ENCODE measurements at regions not wholly inside any gene's neighbourhood (a gene's known extent, or its start where the extent isn't known, plus 50 kb on each side); places are given as distances from the start of the nearest gene placed in this dataset.

DNA sequence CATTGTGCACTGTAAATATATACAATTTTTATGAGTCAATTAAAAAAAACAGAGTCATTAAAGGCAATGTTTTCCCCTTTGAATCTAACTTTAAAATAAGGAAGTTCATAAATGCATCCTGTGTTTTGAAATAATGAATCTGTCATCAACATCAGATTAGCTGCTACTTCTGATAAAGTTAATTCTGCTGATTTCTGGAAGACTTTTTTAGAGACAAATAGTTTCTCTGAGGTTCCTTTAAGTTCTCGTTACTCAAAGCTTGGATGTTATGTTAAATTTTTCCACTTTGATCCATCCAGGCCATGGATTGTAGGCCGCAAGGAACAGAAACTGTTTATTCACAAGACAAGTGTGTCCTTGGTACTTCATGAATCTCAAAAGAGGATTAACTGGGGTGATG lies 115.5 kb downstream of the CARTPT start:
- H3K27me3 ChIP-seq (ENCODE audit: control insufficient read depth, insufficient read depth, low read length) = no peaks in the 10 kb centered on the region
- no peak for DNase-seq (ENCODE audit: low read depth)
- no peak overlapping the region for H3K4me3 ChIP-seq (ENCODE audit: low read depth, low read length)
- H3K36me3 ChIP-seq (ENCODE audit: control insufficient read depth, insufficient read depth, low read length) = no peaks in the 10 kb centered on the region
- TF ChIP-seq, protein P1, sequence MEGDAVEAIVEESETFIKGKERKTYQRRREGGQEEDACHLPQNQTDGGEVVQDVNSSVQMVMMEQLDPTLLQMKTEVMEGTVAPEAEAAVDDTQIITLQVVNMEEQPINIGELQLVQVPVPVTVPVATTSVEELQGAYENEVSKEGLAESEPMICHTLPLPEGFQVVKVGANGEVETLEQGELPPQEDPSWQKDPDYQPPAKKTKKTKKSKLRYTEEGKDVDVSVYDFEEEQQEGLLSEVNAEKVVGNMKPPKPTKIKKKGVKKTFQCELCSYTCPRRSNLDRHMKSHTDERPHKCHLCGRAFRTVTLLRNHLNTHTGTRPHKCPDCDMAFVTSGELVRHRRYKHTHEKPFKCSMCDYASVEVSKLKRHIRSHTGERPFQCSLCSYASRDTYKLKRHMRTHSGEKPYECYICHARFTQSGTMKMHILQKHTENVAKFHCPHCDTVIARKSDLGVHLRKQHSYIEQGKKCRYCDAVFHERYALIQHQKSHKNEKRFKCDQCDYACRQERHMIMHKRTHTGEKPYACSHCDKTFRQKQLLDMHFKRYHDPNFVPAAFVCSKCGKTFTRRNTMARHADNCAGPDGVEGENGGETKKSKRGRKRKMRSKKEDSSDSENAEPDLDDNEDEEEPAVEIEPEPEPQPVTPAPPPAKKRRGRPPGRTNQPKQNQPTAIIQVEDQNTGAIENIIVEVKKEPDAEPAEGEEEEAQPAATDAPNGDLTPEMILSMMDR (IDR thresholded peaks at IDR 0.05; ENCODE audit: insufficient read depth, low read length, poor library complexity, severe bottlenecking) = no peak

DNA sequence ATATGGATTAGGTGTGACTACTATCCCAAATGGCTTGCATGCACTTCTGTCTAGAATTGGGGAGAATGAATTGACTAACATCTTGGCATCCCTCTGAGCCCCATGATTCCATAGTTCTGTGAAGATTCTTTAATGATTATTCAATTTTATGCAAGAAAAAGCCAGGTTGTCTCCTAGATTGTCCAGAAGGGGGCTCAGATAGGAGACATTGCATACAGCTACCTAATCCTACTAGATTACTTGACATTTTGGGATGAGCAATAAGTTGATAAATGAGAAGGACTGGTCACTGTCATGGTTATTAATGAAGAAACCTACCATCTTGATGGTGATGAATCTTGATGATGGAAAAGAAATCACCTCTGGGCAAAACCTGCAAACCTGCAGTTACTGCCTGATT lies 117.0 kb downstream of the CARTPT start:
- no peaks in the 10 kb centered on the region for H3K36me3 ChIP-seq (ENCODE audit: control insufficient read depth, insufficient read depth, low read length)
- TF ChIP-seq, protein P1 (IDR thresholded peaks at IDR 0.05; ENCODE audit: insufficient read depth, low read length, poor library complexity, severe bottlenecking) = no peak
- H3K27me3 ChIP-seq (ENCODE audit: control insufficient read depth, insufficient read depth, low read length) = no peaks in the 10 kb centered on the region
- no peak for DNase-seq (ENCODE audit: low read depth)
- no peak overlapping the region for H3K4me3 ChIP-seq (ENCODE audit: low read depth, low read length)

DNA sequence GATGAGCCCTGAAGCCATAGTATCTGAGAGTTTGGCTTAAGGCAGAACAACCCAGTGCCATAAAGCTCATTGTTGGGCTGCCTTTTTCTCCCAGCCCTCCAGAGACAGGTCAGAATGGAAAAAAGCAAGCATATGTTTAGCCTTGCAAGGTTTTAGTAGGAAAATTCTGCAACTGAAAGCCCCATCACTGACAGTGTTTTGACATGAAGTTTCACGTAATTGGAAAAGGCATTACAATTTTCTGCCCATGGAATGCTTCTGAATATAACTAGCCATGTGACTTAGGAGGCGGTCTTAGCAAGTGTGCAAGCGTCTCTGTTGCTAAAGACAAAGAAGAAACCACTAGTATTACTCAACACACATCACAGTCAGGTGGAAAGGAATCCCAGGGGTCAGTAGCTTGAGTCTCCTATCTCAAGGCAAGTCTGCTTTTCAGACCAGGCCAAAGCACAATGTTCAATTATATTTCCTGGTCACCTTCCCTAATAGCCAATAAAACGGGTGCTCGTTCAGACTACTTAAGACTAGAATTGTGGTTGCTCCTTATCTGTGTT lies 117.6 kb downstream of the CARTPT start:
- no peak for DNase-seq (ENCODE audit: low read depth)
- TF ChIP-seq, protein P1 (IDR thresholded peaks at IDR 0.05; ENCODE audit: insufficient read depth, low read length, poor library complexity, severe bottlenecking) = no peak
- H3K36me3 ChIP-seq (ENCODE audit: control insufficient read depth, insufficient read depth, low read length) = no peaks in the 10 kb centered on the region
- no peak overlapping the region for H3K4me3 ChIP-seq (ENCODE audit: low read depth, low read length)
- no peaks in the 10 kb centered on the region for H3K27me3 ChIP-seq (ENCODE audit: control insufficient read depth, insufficient read depth, low read length)

DNA sequence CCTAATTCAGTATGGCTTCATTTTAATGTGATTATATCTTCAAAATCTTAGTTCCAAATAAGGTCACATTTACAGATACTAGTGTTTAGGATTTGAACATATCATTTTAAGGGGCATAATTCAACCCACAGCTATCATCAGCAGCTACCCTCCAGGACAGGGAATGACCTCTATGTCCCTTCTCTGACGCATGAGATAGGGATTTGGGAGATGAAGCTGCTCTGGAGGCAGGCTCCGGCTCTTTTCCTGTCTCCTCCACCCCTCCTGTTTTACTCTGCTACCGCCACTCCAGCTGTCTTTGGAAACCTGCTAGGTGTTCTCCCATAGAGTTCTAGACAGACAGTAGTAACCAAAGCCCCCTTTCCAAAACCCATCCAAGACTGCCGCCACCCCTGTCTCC lies 119.2 kb downstream of the CARTPT start:
- no peak for DNase-seq (ENCODE audit: low read depth)
- TF ChIP-seq, protein P1 (IDR thresholded peaks at IDR 0.05; ENCODE audit: insufficient read depth, low read length, poor library complexity, severe bottlenecking) = no peak
- Histone ChIP-seq H3K36me3 (ENCODE audit: control insufficient read depth, insufficient read depth, low read length) (no peaks in the 10 kb centered on the region), H3K4me3 (ENCODE audit: low read depth, low read length) (no peak overlapping the region), H3K27me3 (ENCODE audit: control insufficient read depth, insufficient read depth, low read length) (no peaks in the 10 kb centered on the region)

- no peaks in the 10 kb centered on the region for H3K36me3 ChIP-seq (ENCODE audit: control insufficient read depth, insufficient read depth, low read length)
- DNase-seq (ENCODE audit: low read depth) = no peak
- H3K27me3 ChIP-seq (ENCODE audit: control insufficient read depth, insufficient read depth, low read length) = no peaks in the 10 kb centered on the region
- no peak overlapping the region for H3K4me3 ChIP-seq (ENCODE audit: low read depth, low read length)
- TF ChIP-seq, protein P1 (IDR thresholded peaks at IDR 0.05; ENCODE audit: insufficient read depth, low read length, poor library complexity, severe bottlenecking) = no peak
Measured at GRCh38 chr5:71839096-71839884, 120.2 kb downstream of the CARTPT start.
